LoVo (cell line): ENCODE measurements at regions not wholly inside any gene's neighbourhood (a gene's known extent, or its start where the extent isn't known, plus 50 kb on each side); places are given as distances from the start of the nearest gene placed in this dataset.
A peak's percentile ranks its signal among the peaks of the same experiment; 100 is the strongest.
"Not testable (repeated sequence)": the region's sequence is repeated elsewhere in the genome, so short reads cannot be mapped to it uniquely, and the experiment has no call there.

Source experiments
- DNase-seq: peaks from one replicate; pipeline ENCODE4 v3.0.0-alpha.2; 2016; ENCODE audit warnings: low spot score

- DNase-seq, result no peak
Measured at GRCh38 chr11:45754741-45755140, 50.2 kb upstream of the SLC35C1 start.

- no peak for DNase-seq
Measured at GRCh38 chr11:45754261-45754709, 50.7 kb upstream of the SLC35C1 start.

GRCh38 chr11:45752106-45752505 is 52.8 kb upstream of the SLC35C1 start:
- DNase-seq, result no peak

GRCh38 chr11:45751430-45751829 is 53.5 kb upstream of the SLC35C1 start:
- DNase-seq, result no peak

- DNase-seq, result no peak
Measured at GRCh38 chr11:45750439-45750838, 54.5 kb upstream of the SLC35C1 start.

- DNase-seq, result no peak
Measured at GRCh38 chr11:45748801-45749200, 56.1 kb upstream of the SLC35C1 start.

- DNase-seq, result no peak
Measured at GRCh38 chr11:45745065-45745811, 59.7 kb upstream of the SLC35C1 start.

- no peak for DNase-seq
Measured at GRCh38 chr11:45743556-45744468, 61.1 kb upstream of the SLC35C1 start.

- no peak for DNase-seq
Measured at GRCh38 chr11:45741582-45741981, 63.4 kb upstream of the SLC35C1 start.

GRCh38 chr11:45741032-45741431 is 63.9 kb upstream of the SLC35C1 start:
- no peak for DNase-seq

GRCh38 chr11:45739866-45740265 is 65.1 kb upstream of the SLC35C1 start:
- no peak for DNase-seq

GRCh38 chr11:45739071-45739470 is 65.9 kb upstream of the SLC35C1 start:
- not testable (repeated sequence) for DNase-seq

GRCh38 chr11:45738194-45738593 is 66.8 kb upstream of the SLC35C1 start:
- not testable (repeated sequence) for DNase-seq

GRCh38 chr11:45737056-45737455 is 67.9 kb upstream of the SLC35C1 start:
- no peak for DNase-seq

GRCh38 chr11:45736424-45736823 is 68.5 kb upstream of the SLC35C1 start:
- peak; percentile 5 for DNase-seq

- DNase-seq, result no peak
Measured at GRCh38 chr11:45733176-45733575, 67.8 kb upstream of the CHST1 start.

- DNase-seq, result no peak
Measured at GRCh38 chr11:45732343-45732742, 66.9 kb upstream of the CHST1 start.

GRCh38 chr11:45731171-45731570 is 65.7 kb upstream of the CHST1 start:
- not testable (repeated sequence) for DNase-seq

GRCh38 chr11:45730014-45730413 is 64.6 kb upstream of the CHST1 start:
- no peak for DNase-seq

GRCh38 chr11:45726493-45727054 is 61.2 kb upstream of the CHST1 start:
- DNase-seq, result no peak

- no peak for DNase-seq
Measured at GRCh38 chr11:45725776-45726492, 60.5 kb upstream of the CHST1 start.

- DNase-seq, result no peak
Measured at GRCh38 chr11:45725121-45725520, 59.7 kb upstream of the CHST1 start.
